ENCODE measurements at regions not wholly inside any gene's neighbourhood (a gene's known extent, or its start where the extent isn't known, plus 50 kb on each side); places are given as distances from the start of the nearest gene placed in this dataset.

DNA sequence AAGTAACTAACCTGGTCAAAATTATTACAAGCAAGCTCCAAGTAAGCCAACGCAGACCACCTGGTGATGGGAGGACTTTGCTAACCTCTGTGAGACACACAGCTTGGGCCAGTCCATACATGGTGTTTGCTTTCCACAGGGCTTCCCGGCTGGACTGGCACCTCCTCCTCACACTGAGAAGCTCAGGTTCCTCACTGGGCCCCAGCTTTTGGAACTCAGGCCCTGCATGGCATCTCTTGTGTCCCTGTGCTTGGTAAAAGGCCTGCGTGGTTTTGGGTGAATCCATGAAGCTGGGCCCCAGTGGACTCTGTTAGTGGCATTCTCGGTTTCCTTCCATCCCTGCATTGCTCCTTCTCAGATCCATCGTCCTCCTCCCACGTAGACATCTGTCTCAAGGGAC, 123.4 kb downstream of the VAPA start (continued):
- TF ChIP-seq, protein P1, sequence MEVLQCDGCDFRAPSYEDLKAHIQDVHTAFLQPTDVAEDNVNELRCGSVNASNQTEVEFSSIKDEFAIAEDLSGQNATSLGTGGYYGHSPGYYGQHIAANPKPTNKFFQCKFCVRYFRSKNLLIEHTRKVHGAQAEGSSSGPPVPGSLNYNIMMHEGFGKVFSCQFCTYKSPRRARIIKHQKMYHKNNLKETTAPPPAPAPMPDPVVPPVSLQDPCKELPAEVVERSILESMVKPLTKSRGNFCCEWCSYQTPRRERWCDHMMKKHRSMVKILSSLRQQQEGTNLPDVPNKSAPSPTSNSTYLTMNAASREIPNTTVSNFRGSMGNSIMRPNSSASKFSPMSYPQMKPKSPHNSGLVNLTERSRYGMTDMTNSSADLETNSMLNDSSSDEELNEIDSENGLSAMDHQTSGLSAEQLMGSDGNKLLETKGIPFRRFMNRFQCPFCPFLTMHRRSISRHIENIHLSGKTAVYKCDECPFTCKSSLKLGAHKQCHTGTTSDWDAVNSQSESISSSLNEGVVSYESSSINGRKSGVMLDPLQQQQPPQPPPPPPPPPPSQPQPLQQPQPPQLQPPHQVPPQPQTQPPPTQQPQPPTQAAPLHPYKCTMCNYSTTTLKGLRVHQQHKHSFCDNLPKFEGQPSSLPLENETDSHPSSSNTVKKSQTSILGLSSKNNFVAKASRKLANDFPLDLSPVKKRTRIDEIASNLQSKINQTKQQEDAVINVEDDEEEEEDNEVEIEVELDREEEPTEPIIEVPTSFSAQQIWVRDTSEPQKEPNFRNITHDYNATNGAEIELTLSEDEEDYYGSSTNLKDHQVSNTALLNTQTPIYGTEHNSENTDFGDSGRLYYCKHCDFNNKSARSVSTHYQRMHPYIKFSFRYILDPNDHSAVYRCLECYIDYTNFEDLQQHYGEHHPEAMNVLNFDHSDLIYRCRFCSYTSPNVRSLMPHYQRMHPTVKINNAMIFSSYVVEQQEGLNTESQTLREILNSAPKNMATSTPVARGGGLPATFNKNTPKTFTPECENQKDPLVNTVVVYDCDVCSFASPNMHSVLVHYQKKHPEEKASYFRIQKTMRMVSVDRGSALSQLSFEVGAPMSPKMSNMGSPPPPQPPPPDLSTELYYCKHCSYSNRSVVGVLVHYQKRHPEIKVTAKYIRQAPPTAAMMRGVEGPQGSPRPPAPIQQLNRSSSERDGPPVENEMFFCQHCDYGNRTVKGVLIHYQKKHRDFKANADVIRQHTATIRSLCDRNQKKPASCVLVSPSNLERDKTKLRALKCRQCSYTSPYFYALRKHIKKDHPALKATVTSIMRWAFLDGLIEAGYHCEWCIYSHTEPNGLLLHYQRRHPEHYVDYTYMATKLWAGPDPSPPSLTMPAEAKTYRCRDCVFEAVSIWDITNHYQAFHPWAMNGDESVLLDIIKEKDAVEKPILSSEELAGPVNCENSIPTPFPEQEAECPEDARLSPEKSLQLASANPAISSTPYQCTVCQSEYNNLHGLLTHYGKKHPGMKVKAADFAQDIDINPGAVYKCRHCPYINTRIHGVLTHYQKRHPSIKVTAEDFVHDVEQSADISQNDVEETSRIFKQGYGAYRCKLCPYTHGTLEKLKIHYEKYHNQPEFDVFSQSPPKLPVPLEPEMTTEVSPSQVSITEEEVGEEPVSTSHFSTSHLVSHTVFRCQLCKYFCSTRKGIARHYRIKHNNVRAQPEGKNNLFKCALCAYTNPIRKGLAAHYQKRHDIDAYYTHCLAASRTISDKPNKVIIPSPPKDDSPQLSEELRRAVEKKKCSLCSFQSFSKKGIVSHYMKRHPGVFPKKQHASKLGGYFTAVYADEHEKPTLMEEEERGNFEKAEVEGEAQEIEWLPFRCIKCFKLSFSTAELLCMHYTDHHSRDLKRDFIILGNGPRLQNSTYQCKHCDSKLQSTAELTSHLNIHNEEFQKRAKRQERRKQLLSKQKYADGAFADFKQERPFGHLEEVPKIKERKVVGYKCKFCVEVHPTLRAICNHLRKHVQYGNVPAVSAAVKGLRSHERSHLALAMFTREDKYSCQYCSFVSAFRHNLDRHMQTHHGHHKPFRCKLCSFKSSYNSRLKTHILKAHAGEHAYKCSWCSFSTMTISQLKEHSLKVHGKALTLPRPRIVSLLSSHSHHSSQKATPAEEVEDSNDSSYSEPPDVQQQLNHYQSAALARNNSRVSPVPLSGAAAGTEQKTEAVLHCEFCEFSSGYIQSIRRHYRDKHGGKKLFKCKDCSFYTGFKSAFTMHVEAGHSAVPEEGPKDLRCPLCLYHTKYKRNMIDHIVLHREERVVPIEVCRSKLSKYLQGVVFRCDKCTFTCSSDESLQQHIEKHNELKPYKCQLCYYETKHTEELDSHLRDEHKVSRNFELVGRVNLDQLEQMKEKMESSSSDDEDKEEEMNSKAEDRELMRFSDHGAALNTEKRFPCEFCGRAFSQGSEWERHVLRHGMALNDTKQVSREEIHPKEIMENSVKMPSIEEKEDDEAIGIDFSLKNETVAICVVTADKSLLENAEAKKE (CRISPR knock-in tag; IDR thresholded peaks at IDR 0.05): no peak
- TF ChIP-seq, protein P2, sequence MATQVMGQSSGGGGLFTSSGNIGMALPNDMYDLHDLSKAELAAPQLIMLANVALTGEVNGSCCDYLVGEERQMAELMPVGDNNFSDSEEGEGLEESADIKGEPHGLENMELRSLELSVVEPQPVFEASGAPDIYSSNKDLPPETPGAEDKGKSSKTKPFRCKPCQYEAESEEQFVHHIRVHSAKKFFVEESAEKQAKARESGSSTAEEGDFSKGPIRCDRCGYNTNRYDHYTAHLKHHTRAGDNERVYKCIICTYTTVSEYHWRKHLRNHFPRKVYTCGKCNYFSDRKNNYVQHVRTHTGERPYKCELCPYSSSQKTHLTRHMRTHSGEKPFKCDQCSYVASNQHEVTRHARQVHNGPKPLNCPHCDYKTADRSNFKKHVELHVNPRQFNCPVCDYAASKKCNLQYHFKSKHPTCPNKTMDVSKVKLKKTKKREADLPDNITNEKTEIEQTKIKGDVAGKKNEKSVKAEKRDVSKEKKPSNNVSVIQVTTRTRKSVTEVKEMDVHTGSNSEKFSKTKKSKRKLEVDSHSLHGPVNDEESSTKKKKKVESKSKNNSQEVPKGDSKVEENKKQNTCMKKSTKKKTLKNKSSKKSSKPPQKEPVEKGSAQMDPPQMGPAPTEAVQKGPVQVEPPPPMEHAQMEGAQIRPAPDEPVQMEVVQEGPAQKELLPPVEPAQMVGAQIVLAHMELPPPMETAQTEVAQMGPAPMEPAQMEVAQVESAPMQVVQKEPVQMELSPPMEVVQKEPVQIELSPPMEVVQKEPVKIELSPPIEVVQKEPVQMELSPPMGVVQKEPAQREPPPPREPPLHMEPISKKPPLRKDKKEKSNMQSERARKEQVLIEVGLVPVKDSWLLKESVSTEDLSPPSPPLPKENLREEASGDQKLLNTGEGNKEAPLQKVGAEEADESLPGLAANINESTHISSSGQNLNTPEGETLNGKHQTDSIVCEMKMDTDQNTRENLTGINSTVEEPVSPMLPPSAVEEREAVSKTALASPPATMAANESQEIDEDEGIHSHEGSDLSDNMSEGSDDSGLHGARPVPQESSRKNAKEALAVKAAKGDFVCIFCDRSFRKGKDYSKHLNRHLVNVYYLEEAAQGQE (IDR thresholded peaks at IDR 0.05; ENCODE audit: unreplicated experiment): no peak
- TF ChIP-seq CREB1 (CRISPR knock-in tag; IDR thresholded peaks at IDR 0.05; ENCODE audit: low read depth): no peak
- TF ChIP-seq POLR2AphosphoS5 (IDR thresholded peaks at IDR 0.05; ENCODE audit: low read depth): no peak
- TF ChIP-seq NANOG (IDR thresholded peaks at IDR 0.05; ENCODE audit: borderline replicate concordance): no peak
- no peak for TF ChIP-seq ZNF331 (CRISPR knock-in tag; IDR thresholded peaks at IDR 0.05; ENCODE audit: low read depth)

GRCh38 chr18:10038268-10038667, 124.5 kb downstream of the VAPA start:
- Histone ChIP-seq H3K36me3 (ENCODE audit: insufficient read depth) (no peaks in the 10 kb centered on the region), H3K9me2 (ENCODE audit: insufficient read depth) (no peaks in the 10 kb centered on the region; the same call in 1 of the 2 replicates), H4K20me1 (replicated peaks; ENCODE audit: insufficient read depth) (no peaks in the 10 kb centered on the region), H2AFZ (no peak overlapping the region), H3K27ac (ENCODE audit: low read depth) (no peak overlapping the region), H3K4me1 (ENCODE audit: insufficient read depth) (no peaks in the 10 kb centered on the region), H3K4me2 (no peak overlapping the region), H3K4me3 (no peak overlapping the region), H3K79me2 (replicated peaks; ENCODE audit: insufficient read depth) (no peaks in the 10 kb centered on the region), H3K27me3 (ENCODE audit: insufficient read depth) (no peaks in the 10 kb centered on the region), H3F3A (replicated peaks; ENCODE audit: low read depth) (no peaks in the 10 kb centered on the region)
- no peak overlapping the region for H3K4me3 Mint-ChIP-seq
- DNase-seq (ENCODE audit: low spot score): no peak
- peaks cover 14% of the 10 kb centered on the region for H3K9me3 Mint-ChIP-seq
- peaks cover 10% of the 10 kb centered on the region for H3K36me3 Mint-ChIP-seq (ENCODE audit: low read depth)
- ATAC-seq: no peak
- H3K4me1 Mint-ChIP-seq: no peaks in the 10 kb centered on the region
- no peak overlapping the region for H3K27ac Mint-ChIP-seq
- no peaks in the 10 kb centered on the region for H3K27me3 Mint-ChIP-seq (ENCODE audit: insufficient read depth, low read depth, poor library complexity)
- TF ChIP-seq EZH2 (IDR thresholded peaks at IDR 0.05; ENCODE audit: low read depth, unreplicated experiment) (no peak), EZH2phosphoT487 (IDR thresholded peaks at IDR 0.05; ENCODE audit: unreplicated experiment) (no peak), ZNF331 (CRISPR knock-in tag; IDR thresholded peaks at IDR 0.05; ENCODE audit: low read depth) (no peak)
- TF ChIP-seq, protein P3, sequence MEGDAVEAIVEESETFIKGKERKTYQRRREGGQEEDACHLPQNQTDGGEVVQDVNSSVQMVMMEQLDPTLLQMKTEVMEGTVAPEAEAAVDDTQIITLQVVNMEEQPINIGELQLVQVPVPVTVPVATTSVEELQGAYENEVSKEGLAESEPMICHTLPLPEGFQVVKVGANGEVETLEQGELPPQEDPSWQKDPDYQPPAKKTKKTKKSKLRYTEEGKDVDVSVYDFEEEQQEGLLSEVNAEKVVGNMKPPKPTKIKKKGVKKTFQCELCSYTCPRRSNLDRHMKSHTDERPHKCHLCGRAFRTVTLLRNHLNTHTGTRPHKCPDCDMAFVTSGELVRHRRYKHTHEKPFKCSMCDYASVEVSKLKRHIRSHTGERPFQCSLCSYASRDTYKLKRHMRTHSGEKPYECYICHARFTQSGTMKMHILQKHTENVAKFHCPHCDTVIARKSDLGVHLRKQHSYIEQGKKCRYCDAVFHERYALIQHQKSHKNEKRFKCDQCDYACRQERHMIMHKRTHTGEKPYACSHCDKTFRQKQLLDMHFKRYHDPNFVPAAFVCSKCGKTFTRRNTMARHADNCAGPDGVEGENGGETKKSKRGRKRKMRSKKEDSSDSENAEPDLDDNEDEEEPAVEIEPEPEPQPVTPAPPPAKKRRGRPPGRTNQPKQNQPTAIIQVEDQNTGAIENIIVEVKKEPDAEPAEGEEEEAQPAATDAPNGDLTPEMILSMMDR (conservative IDR thresholded peaks at IDR 0.05; ENCODE audit: low read depth in 2 of 2): no peak
